SKM-1 treated with dmso at 0.1 percent for 144 hours (cell line): ENCODE measurements at regions not wholly inside any gene's neighbourhood (a gene's known extent, or its start where the extent isn't known, plus 50 kb on each side); places are given as distances from the start of the nearest gene placed in this dataset.
"Not testable (repeated sequence)": the region's sequence is repeated elsewhere in the genome, so short reads cannot be mapped to it uniquely, and the experiment has no call there.

Experiments used
- DNase-seq: peaks from one replicate; lab custom pipeline; 2025; ENCODE audit not compliant: unreplicated experiment; lab: John Stamatoyannopoulos, UW

- DNase-seq: no peak
Observed at GRCh38 chr2:4900861-4901770, 791.1 kb upstream of the SOX11 start.

GRCh38 chr2:4903656-4904348 lies 788.4 kb upstream of the SOX11 start:
- DNase-seq: no peak

GRCh38 chr2:4908461-4908860 lies 783.7 kb upstream of the SOX11 start:
- no peak for DNase-seq

- no peak for DNase-seq
Observed at GRCh38 chr2:4909346-4910009, 782.7 kb upstream of the SOX11 start.

GRCh38 chr2:4914036-4914435 lies 778.1 kb upstream of the SOX11 start:
- no peak for DNase-seq

GRCh38 chr2:4914551-4914950 lies 777.6 kb upstream of the SOX11 start:
- no peak for DNase-seq

GRCh38 chr2:4915357-4915756 lies 776.8 kb upstream of the SOX11 start:
- DNase-seq: no peak

GRCh38 chr2:4916094-4916493 lies 776.1 kb upstream of the SOX11 start:
- DNase-seq: no peak

- DNase-seq: no peak
Observed at GRCh38 chr2:4930704-4931103, 761.5 kb upstream of the SOX11 start.

- no peak for DNase-seq
Observed at GRCh38 chr2:4931721-4932365, 760.3 kb upstream of the SOX11 start.

GRCh38 chr2:4935291-4935690 lies 756.9 kb upstream of the SOX11 start:
- DNase-seq: not testable (repeated sequence)

- no peak for DNase-seq
Observed at GRCh38 chr2:4937550-4937949, 754.6 kb upstream of the SOX11 start.

- no peak for DNase-seq
Observed at GRCh38 chr2:4938206-4938605, 754.0 kb upstream of the SOX11 start.

GRCh38 chr2:4942441-4942840 lies 749.7 kb upstream of the SOX11 start:
- DNase-seq: no peak

- no peak for DNase-seq
Observed at GRCh38 chr2:4947911-4948310, 744.3 kb upstream of the SOX11 start.

- DNase-seq: no peak
Observed at GRCh38 chr2:4951368-4951767, 740.8 kb upstream of the SOX11 start.

- DNase-seq: no peak
Observed at GRCh38 chr2:4959219-4959618, 733.0 kb upstream of the SOX11 start.

- DNase-seq: no peak
Observed at GRCh38 chr2:4962419-4962818, 729.8 kb upstream of the SOX11 start.

- DNase-seq: no peak
Observed at GRCh38 chr2:4963106-4963505, 729.1 kb upstream of the SOX11 start.

- no peak for DNase-seq
Observed at GRCh38 chr2:4964001-4964540, 728.1 kb upstream of the SOX11 start.

- DNase-seq: no peak
Observed at GRCh38 chr2:4964579-4964978, 727.6 kb upstream of the SOX11 start.
